HG02938 (cell line): ENCODE measurements at regions not wholly inside any gene's neighbourhood (a gene's known extent, or its start where the extent isn't known, plus 50 kb on each side); places are given as distances from the start of the nearest gene placed in this dataset.
"Not testable (repeated sequence)": the region's sequence is repeated elsewhere in the genome, so short reads cannot be mapped to it uniquely, and the experiment has no call there.

Experiments used
- ATAC-seq: cut with Tn5 transposase; IDR thresholded peaks from one replicate; pipeline ENCODE4 v1.9.1; 2021; ENCODE audit warnings: mild to moderate bottlenecking, moderate library complexity; ENCODE audit not compliant: unreplicated experiment

- ATAC-seq = no peak
Observed at GRCh38 chr2:136715146-136715545, 50.2 kb upstream of the THSD7B start.

DNA sequence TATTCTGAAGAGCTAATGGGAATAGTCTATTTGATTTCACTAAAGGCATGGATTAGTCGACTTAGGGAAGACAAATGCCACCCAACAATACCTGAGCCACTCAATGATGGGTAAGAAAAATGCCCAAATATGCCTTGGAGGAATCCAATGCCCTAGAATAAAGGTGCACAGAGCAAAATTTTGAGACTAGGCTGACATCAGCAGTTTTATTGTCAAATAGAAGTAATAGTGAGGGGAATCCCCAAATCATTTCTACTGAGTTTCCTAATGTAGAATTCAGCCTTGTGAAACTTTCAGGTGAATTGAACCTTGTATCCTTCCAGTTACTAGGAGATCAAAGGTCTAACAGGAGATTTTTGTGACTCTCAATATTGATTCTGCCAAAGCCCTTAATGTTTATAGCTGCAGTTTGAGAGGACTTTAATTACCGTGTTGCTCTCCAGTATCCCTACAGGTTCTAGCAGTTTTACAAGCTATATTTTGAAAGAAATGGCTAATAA is 50.8 kb upstream of the THSD7B start:
- ATAC-seq = no peak

- ATAC-seq = no peak
Observed at GRCh38 chr2:136713739-136714138, 51.6 kb upstream of the THSD7B start.

DNA sequence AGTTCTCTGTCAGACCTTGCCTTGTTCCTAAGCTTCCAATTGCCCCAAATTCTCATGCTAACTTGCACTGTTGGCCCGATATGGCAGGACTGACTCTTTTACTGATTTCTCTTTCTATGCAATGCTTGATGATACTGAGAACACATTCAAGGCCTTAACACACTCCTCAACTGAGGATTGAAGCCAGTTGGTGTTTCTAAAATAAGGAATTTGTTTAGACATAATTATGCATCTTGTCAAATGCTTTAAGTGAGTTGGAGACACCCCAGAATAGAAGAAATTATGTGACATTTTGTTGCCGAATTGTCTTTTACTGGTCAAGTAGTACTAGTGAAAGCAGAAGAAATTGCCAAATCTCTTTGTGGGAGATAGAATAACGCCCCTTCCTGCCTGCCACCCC is 60.0 kb upstream of the THSD7B start:
- no peak for ATAC-seq

GRCh38 chr2:136703214-136703613 is 62.1 kb upstream of the THSD7B start:
- ATAC-seq = no peak

GRCh38 chr2:136696438-136696837 is 68.9 kb upstream of the THSD7B start:
- no peak for ATAC-seq

DNA sequence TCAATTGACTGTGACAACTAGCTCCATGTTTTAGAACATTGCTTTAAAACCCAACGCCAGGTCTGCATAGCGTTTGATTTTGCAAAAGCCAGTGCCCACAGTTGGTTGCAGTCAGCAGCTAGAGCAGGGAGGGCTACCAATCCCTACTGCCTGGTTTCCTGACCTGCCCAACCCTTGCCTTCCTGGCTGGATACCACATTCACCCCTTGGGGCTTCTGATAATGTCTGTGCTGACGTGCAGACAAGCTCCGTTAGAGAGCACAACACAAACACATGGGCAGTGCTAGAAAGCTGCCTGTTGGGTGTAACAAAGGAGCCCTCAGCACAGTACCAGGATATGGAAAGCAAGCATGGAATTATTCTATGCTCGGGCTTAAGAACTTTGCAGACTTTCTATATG is 71.4 kb upstream of the THSD7B start:
- ATAC-seq = no peak

DNA sequence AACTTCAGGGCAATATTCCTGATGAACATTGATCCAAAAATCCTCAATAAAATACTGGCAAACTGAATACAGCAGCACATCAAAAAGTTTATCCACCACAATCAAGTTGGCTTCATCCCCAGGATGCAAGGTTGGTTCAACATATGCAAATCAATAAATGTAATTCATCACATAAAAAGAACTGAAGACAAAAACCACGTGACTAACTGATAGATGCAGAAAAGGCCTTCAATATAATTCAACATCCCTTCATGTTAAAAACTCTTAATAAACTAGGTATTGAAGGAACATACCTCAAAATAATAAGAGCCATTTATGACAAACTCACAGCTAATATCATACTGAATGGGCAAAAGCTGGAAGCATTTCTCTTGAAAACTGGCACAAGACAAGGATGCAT is 85.3 kb upstream of the THSD7B start:
- ATAC-seq = not testable (repeated sequence)

DNA sequence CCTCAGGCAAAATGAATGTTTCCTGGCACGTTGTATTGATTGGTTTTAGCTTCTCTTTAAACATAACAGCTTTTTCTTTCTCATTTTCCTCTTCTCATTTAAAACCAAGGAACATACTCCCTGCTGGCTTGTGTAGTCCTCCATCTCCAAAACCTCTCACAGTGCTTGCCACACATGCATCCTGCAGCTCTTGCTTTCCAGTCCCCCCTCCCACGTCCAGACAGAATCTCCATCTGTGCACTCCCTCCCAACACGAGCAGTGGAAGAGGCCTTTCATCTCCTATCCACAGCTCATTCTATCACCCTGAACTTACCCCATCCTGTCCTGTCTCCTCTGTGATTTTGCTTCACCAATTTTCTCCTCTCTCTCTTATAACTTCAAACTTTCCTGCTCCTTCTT is 99.6 kb upstream of the THSD7B start:
- no peak for ATAC-seq

- no peak for ATAC-seq
Observed at GRCh38 chr2:136664713-136665405, 100.5 kb upstream of the THSD7B start.

DNA sequence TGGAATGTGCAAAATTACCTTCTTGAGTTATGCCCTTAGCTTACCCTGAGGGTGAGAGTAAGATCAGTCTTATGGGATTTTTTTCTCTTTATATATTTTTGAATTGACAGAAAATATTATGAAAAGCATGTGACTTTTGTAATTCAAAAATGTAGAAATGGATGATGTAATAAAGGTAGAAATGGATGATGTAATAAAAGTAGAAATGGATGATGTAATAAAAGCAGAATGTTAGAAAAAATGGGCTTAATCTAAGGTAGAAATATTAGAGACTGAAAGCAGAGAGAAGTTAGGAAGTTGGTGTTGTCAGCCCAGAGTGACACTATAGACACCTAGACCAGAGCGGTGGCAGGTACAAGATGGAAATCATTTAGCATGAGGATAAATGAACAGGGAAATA is 107.1 kb upstream of the THSD7B start:
- ATAC-seq = no peak

DNA sequence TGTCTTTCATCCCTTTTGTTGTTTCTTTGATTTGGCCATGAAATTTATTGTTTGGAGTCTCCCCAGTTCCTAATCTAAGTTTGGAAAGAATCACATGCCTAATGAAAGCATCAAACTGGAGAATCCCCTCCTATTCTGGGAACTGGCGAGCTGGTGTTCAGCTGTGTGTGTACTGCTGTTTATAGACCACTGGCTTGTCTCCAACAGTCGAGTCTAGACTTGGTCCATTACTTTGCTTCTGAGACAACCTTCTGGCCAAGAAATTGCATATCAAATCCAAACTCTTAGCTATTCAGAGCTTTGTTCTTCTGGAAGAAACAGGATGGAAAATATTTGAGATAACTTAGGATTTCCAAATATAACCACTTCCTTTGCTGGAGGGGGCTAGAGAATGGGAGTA is 111.5 kb upstream of the THSD7B start:
- no peak for ATAC-seq

DNA sequence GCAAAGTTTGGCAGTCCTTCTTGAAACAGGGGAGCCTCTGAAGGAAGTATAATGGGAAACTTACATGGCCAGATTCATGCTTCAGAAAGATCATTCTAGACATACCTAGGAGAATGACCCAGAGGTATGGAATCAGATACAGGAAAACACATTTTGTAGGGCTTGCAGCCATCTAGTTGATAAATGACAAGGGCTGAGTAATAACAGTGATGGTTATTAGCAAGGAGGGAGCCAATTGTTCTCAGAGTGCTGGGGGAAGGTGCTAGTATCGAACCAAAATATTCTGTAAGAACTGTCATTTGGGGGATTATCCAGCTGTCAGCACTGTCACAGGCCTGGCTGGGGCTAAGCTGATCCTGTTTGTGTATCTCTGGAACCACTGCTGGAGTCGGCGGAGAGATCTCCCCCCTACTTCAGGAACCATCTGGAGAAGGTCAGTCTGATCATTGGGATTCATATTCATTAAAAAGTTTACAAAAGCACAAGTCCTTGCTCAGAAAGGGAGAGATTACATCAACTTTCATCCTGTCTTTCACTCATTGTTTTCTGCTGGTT is 113.8 kb upstream of the THSD7B start:
- no peak for ATAC-seq

DNA sequence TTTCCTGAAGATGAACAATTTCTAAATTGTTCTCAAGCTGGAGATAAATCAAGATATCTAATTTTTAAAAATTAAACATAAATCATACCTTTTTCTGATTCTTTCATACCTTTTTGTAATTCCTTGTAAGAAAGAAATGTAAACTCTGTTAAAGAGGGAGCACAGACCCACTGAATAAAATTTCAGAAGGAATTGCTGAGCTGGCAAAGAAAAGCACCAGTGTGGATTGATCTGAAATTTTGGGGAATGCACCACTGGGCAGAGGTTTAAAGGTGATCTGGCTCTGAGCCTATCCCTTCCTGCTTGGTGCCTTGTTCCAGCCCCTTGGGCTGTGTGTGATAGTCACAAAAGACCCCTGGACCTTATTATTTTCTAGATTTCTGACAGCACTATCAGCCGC is 118.3 kb upstream of the THSD7B start:
- ATAC-seq = no peak

- no peak for ATAC-seq
Observed at GRCh38 chr2:136645236-136645828, 120.0 kb upstream of the THSD7B start.

DNA sequence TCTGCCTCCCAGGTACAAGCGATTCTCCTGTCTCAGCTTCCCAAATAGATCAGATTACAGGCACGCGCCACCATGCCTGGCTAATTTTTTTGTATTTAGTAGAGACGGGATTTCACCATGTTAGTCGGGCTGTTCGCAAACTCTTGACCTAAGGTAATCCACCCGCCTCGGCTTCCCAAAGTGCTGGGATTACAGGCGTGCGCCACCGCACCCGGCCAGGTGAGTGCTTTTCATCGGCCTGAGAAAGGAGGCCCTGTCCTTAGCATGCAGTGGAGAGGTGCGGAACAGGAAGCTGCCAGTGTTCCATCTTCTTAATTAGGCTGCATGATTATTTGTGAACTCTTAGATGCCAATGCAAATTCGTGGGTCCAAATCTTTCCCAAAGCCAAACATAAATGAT is 125.7 kb upstream of the THSD7B start:
- ATAC-seq = no peak

DNA sequence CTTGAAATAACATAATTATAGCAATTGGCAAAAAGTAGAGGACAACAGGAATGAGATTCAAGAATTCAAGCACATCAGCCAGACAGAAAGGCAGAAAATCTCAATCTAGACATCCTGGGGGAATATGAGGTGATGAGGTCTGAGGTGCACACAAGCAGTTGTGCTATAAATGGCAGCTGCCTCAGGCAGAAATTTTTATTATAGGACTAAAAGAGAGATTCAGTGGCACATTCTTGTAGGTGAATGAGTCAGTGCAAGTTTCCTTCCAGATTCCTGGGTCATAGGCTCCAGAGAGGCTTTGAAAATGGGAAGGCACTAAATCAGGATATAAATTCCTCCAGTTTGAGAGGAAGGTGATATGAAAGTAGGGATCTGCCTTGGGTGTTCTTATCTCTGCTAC is 127.2 kb upstream of the THSD7B start:
- ATAC-seq = no peak

DNA sequence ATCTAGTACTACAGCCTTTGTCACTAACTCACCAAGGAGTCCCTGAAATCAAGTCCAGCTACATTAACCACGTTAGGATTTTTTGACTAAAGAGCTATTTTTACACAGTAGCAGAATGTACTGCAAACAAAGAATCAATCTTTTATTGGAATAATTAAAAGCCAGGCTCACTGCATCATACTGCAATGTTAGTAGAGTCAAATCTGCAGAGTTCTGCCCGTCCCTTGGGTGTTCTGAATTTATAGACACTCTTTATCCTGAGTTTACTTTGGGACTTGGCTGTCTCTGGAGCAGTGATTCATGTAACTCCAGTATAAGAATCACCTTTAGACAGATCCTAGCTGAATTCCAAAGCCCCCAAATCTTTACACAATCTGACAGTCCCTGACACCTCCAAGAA is 127.9 kb upstream of the THSD7B start:
- ATAC-seq = no peak

DNA sequence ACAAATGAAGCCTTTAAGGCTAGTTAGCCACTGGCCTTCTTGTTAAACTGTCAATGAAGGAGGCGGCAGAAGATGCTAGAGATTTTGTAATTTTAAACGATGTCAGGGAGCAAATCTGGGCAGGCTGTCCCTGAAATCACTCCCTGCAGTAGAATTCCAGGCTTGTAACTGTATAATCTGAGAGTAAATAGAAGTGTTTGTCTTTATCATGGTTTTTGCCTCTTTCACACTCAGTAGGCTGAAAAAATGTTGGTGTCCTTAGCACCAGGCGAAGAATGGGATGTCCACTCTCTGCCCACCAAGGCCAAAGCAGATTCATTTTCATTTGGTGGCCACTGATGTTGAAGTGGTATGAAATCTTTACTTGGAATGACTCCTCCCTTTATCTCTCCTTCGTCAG is 136.9 kb upstream of the THSD7B start:
- ATAC-seq = no peak

DNA sequence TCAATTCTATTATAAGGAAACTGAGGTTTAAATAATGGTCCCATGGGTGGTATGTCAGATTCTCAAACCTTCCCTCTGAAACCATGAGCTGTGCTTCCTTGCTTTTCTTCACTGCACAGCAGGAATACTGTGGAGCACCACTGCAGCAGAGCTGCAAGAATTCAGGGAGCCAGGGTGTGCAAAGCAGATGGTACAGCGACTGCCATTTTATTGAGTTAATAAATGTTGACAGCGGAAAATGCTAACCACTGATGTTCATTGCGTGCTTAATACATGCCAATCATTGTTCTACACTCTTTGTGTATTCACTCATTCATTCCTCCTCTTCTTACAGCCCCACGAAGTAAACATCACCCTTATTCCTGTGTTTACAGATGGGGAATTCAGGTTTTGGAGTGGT is 152.2 kb upstream of the THSD7B start:
- ATAC-seq = no peak

DNA sequence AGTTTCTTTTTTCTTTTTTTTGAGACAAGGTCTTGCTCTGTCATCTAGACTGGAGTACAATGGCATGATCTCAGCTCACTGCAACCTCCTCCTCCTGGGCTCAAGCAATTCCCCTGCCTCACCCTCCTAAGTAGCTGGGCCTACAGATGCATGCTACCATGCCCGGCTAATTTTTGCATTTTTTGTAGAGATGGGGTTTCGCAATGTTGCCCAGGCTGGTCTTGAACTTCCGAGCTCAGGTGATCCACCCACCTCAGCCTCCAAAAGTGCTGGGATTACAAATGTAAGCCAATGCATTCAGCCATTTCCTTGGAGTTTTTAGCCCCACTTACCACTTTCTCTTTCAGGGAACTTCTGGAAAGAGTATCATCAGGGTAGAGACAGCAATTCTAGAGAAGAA is 153.3 kb upstream of the THSD7B start:
- no peak for ATAC-seq

- ATAC-seq = no peak
Observed at GRCh38 chr2:136611451-136611850, 153.9 kb upstream of the THSD7B start.
